NB4 (cell line): ENCODE measurements at regions not wholly inside any gene's neighbourhood (a gene's known extent, or its start where the extent isn't known, plus 50 kb on each side); places are given as distances from the start of the nearest gene placed in this dataset.

Experiments
- POLR2A ChIP-seq: IDR thresholded peaks from 2 replicates; pipeline ENCODE4 v1.6.1; 2011; ENCODE audit warnings: mild to moderate bottlenecking; ENCODE audit not compliant: insufficient read length; ENCODE audit errors: extremely low read depth
- TF ChIP-seq, protein P1 (sequence below): IDR thresholded peaks from one replicate; pipeline ENCODE4 v1.5.1; 2012; ENCODE audit warnings: low read depth, low read length

DNA sequence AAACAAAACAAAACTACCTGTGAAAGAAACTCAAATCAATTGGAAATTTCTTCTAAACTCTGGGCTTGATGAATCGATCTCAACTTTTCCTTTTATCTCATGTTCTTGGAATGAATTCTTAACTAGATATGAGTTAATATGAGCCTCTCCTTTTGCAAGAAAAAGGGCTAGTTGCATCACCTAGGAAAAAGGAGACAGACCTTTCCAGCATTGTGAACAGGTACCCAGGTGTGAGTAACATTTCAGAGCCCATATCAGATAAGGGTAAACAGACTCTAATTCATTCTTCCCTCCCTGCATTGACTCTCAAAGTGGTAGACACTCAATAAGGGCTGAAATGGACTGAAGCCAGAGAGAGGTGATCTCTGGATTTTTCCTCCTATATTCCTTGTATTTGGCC, 103.8 kb upstream of the AGR3 start:
- TF ChIP-seq, protein P1, sequence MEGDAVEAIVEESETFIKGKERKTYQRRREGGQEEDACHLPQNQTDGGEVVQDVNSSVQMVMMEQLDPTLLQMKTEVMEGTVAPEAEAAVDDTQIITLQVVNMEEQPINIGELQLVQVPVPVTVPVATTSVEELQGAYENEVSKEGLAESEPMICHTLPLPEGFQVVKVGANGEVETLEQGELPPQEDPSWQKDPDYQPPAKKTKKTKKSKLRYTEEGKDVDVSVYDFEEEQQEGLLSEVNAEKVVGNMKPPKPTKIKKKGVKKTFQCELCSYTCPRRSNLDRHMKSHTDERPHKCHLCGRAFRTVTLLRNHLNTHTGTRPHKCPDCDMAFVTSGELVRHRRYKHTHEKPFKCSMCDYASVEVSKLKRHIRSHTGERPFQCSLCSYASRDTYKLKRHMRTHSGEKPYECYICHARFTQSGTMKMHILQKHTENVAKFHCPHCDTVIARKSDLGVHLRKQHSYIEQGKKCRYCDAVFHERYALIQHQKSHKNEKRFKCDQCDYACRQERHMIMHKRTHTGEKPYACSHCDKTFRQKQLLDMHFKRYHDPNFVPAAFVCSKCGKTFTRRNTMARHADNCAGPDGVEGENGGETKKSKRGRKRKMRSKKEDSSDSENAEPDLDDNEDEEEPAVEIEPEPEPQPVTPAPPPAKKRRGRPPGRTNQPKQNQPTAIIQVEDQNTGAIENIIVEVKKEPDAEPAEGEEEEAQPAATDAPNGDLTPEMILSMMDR: no peak
- TF ChIP-seq POLR2A: no peak
